H9 (cell line): ENCODE measurements at regions not wholly inside any gene's neighbourhood (a gene's known extent, or its start where the extent isn't known, plus 50 kb on each side); places are given as distances from the start of the nearest gene placed in this dataset.

Experiments used
- DNase-seq: peaks from one replicate; pipeline ENCODE4 v3.0.0-alpha.2; 2017
- H2AFZ ChIP-seq: one replicate; pipeline ENCODE4 v1.6.1; 2013; ENCODE audit warnings: mild to moderate bottlenecking, low read length, control low read depth, moderate library complexity
- H2AK5ac ChIP-seq: 2 replicates; pipeline ENCODE4 v1.6.1; 2013; ENCODE audit warnings: low read length, control low read depth, mixed read lengths; ENCODE audit not compliant: insufficient read length
- H2BK120ac ChIP-seq: one replicate; pipeline ENCODE4 v1.6.1; 2013; ENCODE audit warnings: low read depth, mild to moderate bottlenecking, low read length, control low read depth, inconsistent platforms; ENCODE audit not compliant: poor library complexity, severe bottlenecking
- H2BK12ac ChIP-seq: 2 replicates; pipeline ENCODE4 v1.6.1; 2013; ENCODE audit warnings: low read length, control low read depth, mixed read lengths, low read depth; ENCODE audit not compliant: insufficient read length
- H2BK15ac ChIP-seq: 2 replicates; pipeline ENCODE4 v1.6.1; 2013; ENCODE audit warnings: low read depth, low read length, control low read depth
- H2BK20ac ChIP-seq: one replicate; pipeline ENCODE4 v1.6.1; 2013; ENCODE audit warnings: low read depth, mild to moderate bottlenecking, low read length, control low read depth, inconsistent platforms; ENCODE audit not compliant: poor library complexity, severe bottlenecking
- H2BK5ac ChIP-seq: 2 replicates; pipeline ENCODE4 v1.6.1; 2013; ENCODE audit warnings: low read length, control low read depth, mixed read lengths; ENCODE audit not compliant: insufficient read length
- H3K14ac ChIP-seq: 2 replicates; pipeline ENCODE4 v1.6.1; 2013; ENCODE audit warnings: low read length, control low read depth; ENCODE audit not compliant: insufficient read depth
- H3K18ac ChIP-seq: 2 replicates; pipeline ENCODE4 v1.6.1; 2013; ENCODE audit warnings: low read depth, mild to moderate bottlenecking, mixed read lengths, low read length, control low read depth; ENCODE audit not compliant: insufficient read length
- H3K23ac ChIP-seq: 2 replicates; pipeline ENCODE4 v1.6.1; 2013; ENCODE audit warnings: low read length, control low read depth, mixed read lengths, low read depth; ENCODE audit not compliant: insufficient read length
- H3K23me2 ChIP-seq: 2 replicates; pipeline ENCODE4 v1.6.1; 2013; ENCODE audit warnings: low read depth, mild to moderate bottlenecking, mixed read lengths, low read length, control low read depth; ENCODE audit not compliant: insufficient read length, poor library complexity, severe bottlenecking
- H3K27ac ChIP-seq: 2 replicates; pipeline ENCODE4 v1.5.1; 2013; ENCODE audit warnings: low read length, control low read depth, mixed read lengths, low read depth; ENCODE audit not compliant: insufficient read length
- H3K27me3 ChIP-seq: 2 replicates; pipeline ENCODE4 v1.6.1; 2013; ENCODE audit warnings: low read length, control low read depth, inconsistent platforms; ENCODE audit not compliant: insufficient read depth
- H3K4ac ChIP-seq: 2 replicates; pipeline ENCODE4 v1.6.1; 2013; ENCODE audit warnings: low read depth, mild to moderate bottlenecking, control low read depth, inconsistent platforms, low read length, moderate library complexity
- H3K4me1 ChIP-seq: 2 replicates; pipeline ENCODE4 v1.6.1; 2013; ENCODE audit warnings: low read length, control low read depth, inconsistent platforms; ENCODE audit not compliant: insufficient read depth
- H3K4me2 ChIP-seq: 2 replicates; pipeline ENCODE4 v1.6.1; 2013; ENCODE audit warnings: low read length, control low read depth, mixed read lengths; ENCODE audit not compliant: insufficient read length, insufficient read depth
- H3K56ac ChIP-seq: 2 replicates; pipeline ENCODE4 v1.6.1; 2013; ENCODE audit warnings: low read depth, mild to moderate bottlenecking, mixed read lengths, low read length, control low read depth; ENCODE audit not compliant: insufficient read length
- H3K79me1 ChIP-seq: 2 replicates; pipeline ENCODE4 v1.6.1; 2013; ENCODE audit warnings: low read depth, mild to moderate bottlenecking, moderate library complexity, low read length, control low read depth, inconsistent platforms; ENCODE audit not compliant: insufficient read depth, poor library complexity, severe bottlenecking
- H3K79me2 ChIP-seq: 2 replicates; pipeline ENCODE4 v1.6.1; 2013; ENCODE audit warnings: low read length, control low read depth, inconsistent platforms; ENCODE audit not compliant: insufficient read depth
- H3K9ac ChIP-seq: 2 replicates; pipeline ENCODE4 v1.6.1; 2013; ENCODE audit warnings: low read length, control low read depth, mixed read lengths; ENCODE audit not compliant: insufficient read length; ENCODE audit errors: extremely low read depth
- H3K9me3 ChIP-seq: one replicate; pipeline ENCODE4 v1.6.1; 2013; ENCODE audit warnings: low read depth, low read length, inconsistent platforms; ENCODE audit not compliant: control insufficient read depth
- H3T11ph ChIP-seq: one replicate; pipeline ENCODE4 v1.6.1; 2013; ENCODE audit warnings: mild to moderate bottlenecking, low read length, control low read depth, inconsistent platforms
- H4K20me1 ChIP-seq: one replicate; pipeline ENCODE4 v1.6.1; 2013; ENCODE audit not compliant: control insufficient read depth, insufficient read length, insufficient read depth
- H4K5ac ChIP-seq: 2 replicates; pipeline ENCODE4 v1.6.1; 2013; ENCODE audit warnings: low read depth, mild to moderate bottlenecking, mixed read lengths, low read length, control low read depth; ENCODE audit not compliant: insufficient read length
- H4K8ac ChIP-seq: replicated peaks from 2 replicates; pipeline ENCODE4 v1.6.1; 2013; ENCODE audit warnings: low read length, control low read depth, mixed read lengths, low read depth; ENCODE audit not compliant: insufficient read length
- H4K91ac ChIP-seq: 2 replicates; pipeline ENCODE4 v1.6.1; 2013; ENCODE audit warnings: low read depth, mild to moderate bottlenecking, moderate library complexity, mixed read lengths, low read length, control low read depth; ENCODE audit not compliant: insufficient read length
- H3K27ac Mint-ChIP-seq, 3 experiments: 2 replicates in 2 of 3; 3 replicates in 1 of 3; pipeline ENCODE4 v1.8.0; 2020 to 2021; ENCODE audit warnings: mixed read lengths in 3 of 3, mild to moderate bottlenecking in 1 of 3, moderate library complexity in 1 of 3
- H3K27me3 Mint-ChIP-seq: 2 replicates; pipeline ENCODE4 v1.8.0; 2021; ENCODE audit warnings: low read depth, mild to moderate bottlenecking, moderate library complexity, mixed read lengths
- H3K36me3 Mint-ChIP-seq, 3 experiments: 2 replicates in 2 of 3; 3 replicates in 1 of 3; pipeline ENCODE4 v1.8.0; 2020 to 2021; ENCODE audit warnings: low read depth in 3 of 3, mixed read lengths in 3 of 3; ENCODE audit not compliant: insufficient read depth in 1 of 3
- H3K4me1 Mint-ChIP-seq, 2 experiments: 2 replicates each; pipeline ENCODE4 v1.8.0; 2020; ENCODE audit warnings: mixed read lengths in 2 of 2
- H3K4me3 Mint-ChIP-seq, 2 experiments: 2 replicates in 1 of 2; 3 replicates in 1 of 2; pipeline ENCODE4 v1.8.0; 2020 to 2021; ENCODE audit warnings: mild to moderate bottlenecking in 2 of 2, mixed read lengths in 2 of 2, moderate library complexity in 1 of 2
- H3K9me3 Mint-ChIP-seq, 2 experiments: 2 replicates in 1 of 2; 3 replicates in 1 of 2; pipeline ENCODE4 v1.8.0; 2020; ENCODE audit warnings: mild to moderate bottlenecking in 2 of 2, mixed read lengths in 2 of 2, moderate library complexity in 1 of 2
- CTCF ChIP-seq: fragments of 200-600 bp; sonication (generic); conservative IDR thresholded peaks from 3 replicates; pipeline ENCODE4 v1.8.0; 2021; ENCODE audit warnings: antibody characterized with exemption, mild to moderate bottlenecking
- WGBS: extraction: QIAGEN DNeasy Blood & Tissue Kit; methylation state at CpG from one replicate; pipeline ENCODE4 v1.1.7; 2013; ENCODE audit warnings: missing lambda C conversion rate, low lambda C conversion rate, mixed read lengths; ENCODE audit not compliant: insufficient read length; ENCODE audit errors: extremely low coverage; 5-methylcytosine and 5-hydroxymethylcytosine counted together

DNA sequence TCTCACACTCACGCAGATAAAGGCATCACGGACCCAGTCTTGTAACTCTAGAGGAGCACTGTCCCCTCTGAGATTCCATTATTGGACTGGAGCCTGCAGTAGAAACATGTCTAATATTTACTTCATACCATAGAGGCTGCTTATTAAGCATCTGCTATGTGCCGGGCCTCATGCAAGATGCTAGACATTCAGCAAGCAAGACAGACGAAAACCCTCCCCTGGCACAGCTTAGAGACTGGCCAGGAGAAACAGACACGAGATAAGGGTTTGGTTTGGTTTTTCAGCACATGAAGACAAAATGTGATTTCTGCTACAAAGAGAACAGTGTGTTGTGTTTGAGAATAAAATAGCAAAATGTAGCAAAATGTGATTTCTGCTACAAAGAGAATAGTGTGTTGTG is 719.2 kb downstream of the MED13L start:
- Histone ChIP-seq H3K27ac (no peak overlapping the region), H2BK20ac (no peak overlapping the region), H2AFZ (no peak overlapping the region), H3K23ac (no peak overlapping the region), H3K79me2 (no peaks in the 10 kb centered on the region), H3K9me3 (no peaks in the 10 kb centered on the region), H3T11ph (no peak overlapping the region), H4K20me1 (no peaks in the 10 kb centered on the region), H3K56ac (no peak overlapping the region), H3K4me1 (no peaks in the 10 kb centered on the region), H3K9ac (no peak overlapping the region), H3K79me1 (no peaks in the 10 kb centered on the region), H3K18ac (no peak overlapping the region), H2BK120ac (no peak overlapping the region), H3K4me2 (no peak overlapping the region), H2BK15ac (no peak overlapping the region), H2BK12ac (no peak overlapping the region), H4K5ac (no peak overlapping the region), H2BK5ac (no peak overlapping the region), H3K23me2 (no peaks in the 10 kb centered on the region), H2AK5ac (no peak overlapping the region), H3K14ac (no peak overlapping the region), H4K91ac (no peak overlapping the region), H3K27me3 (no peaks in the 10 kb centered on the region), H3K4ac (no peak overlapping the region), H4K8ac (no peak overlapping the region)
- H3K27me3 Mint-ChIP-seq, result no peaks in the 10 kb centered on the region
- H3K36me3 Mint-ChIP-seq, result peaks cover 0 to 9% (median 3%) of the 10 kb centered on the region in 3 experiments; a peak in 4 of 7 replicates
- DNase-seq, result no peak
- no peak overlapping the region for H3K4me3 Mint-ChIP-seq
- H3K27ac Mint-ChIP-seq, result no peak overlapping the region
- no CpG with 5 or more reads among the region's 5 CpGs for WGBS
- H3K9me3 Mint-ChIP-seq, result peaks cover 8% of the 10 kb centered on the region in 2 experiments; a peak in 3 of 5 replicates
- H3K4me1 Mint-ChIP-seq, result no peaks in the 10 kb centered on the region
- no peak for TF ChIP-seq CTCF
